ENCODE measurements at regions not wholly inside any gene's neighbourhood (a gene's known extent, or its start where the extent isn't known, plus 50 kb on each side); places are given as distances from the start of the nearest gene placed in this dataset.

- TF ChIP-seq CTCF (IDR thresholded peaks at IDR 0.05) = no peak
- TF ChIP-seq POLR2A (IDR thresholded peaks at IDR 0.05) = no peak
Measured at GRCh38 chr5:45101146-45101545, 292.4 kb downstream of the MRPS30 start.

Data from heart left ventricle (tissue), 13 donors.